DOHH2 (cell line): ENCODE measurements at regions not wholly inside any gene's neighbourhood (a gene's known extent, or its start where the extent isn't known, plus 50 kb on each side); places are given as distances from the start of the nearest gene placed in this dataset.

Source experiments
- H3F3A ChIP-seq: fragments of 200-600 bp; sonication (generic), shearing (Covaris generic); 2 replicates; pipeline ENCODE4 v1.6.0; 2016; ENCODE audit warnings: antibody characterized with exemption, mild to moderate bottlenecking; ENCODE audit not compliant: control insufficient read depth, insufficient read depth
- H3K27ac ChIP-seq: fragments of 200-600 bp; sonication (generic); 2 replicates; pipeline ENCODE4 v1.5.1; 2014; ENCODE audit warnings: low read depth, mild to moderate bottlenecking, low read length, moderate library complexity
- H3K27me3 ChIP-seq: fragments of 200-600 bp; sonication (generic); 2 replicates; pipeline ENCODE4 v1.6.1; 2014; ENCODE audit warnings: mild to moderate bottlenecking, low read length, mixed read lengths; ENCODE audit not compliant: control insufficient read depth
- H3K36me3 ChIP-seq: fragments of 200-600 bp; sonication (generic); 2 replicates; pipeline ENCODE4 v1.6.1; 2014; ENCODE audit warnings: mild to moderate bottlenecking, low read length, moderate library complexity, mixed read lengths; ENCODE audit not compliant: control insufficient read depth
- H3K4me1 ChIP-seq: fragments of 200-600 bp; sonication (generic); 2 replicates; pipeline ENCODE4 v1.6.1; 2014; ENCODE audit warnings: mild to moderate bottlenecking, low read length, mixed read lengths; ENCODE audit not compliant: control insufficient read depth
- H3K4me2 ChIP-seq: fragments of 200-600 bp; sonication (generic); 2 replicates; pipeline ENCODE4 v1.6.0; 2014; ENCODE audit warnings: mild to moderate bottlenecking, low read length, moderate library complexity
- H3K4me3 ChIP-seq: fragments of 200-600 bp; sonication (generic); 2 replicates; pipeline ENCODE4 v1.5.1; 2014; ENCODE audit warnings: mild to moderate bottlenecking, low read length, mixed read lengths
- H3K79me2 ChIP-seq: fragments of 200-600 bp; sonication (generic); 2 replicates; pipeline ENCODE4 v1.6.1; 2014; ENCODE audit warnings: mild to moderate bottlenecking, low read length, mixed read lengths; ENCODE audit not compliant: control insufficient read depth
- H3K9me2 ChIP-seq: fragments of 200-600 bp; sonication (generic); replicated peaks from 2 replicates; pipeline ENCODE4 v1.6.1; 2014; ENCODE audit warnings: mild to moderate bottlenecking, low read length, mixed read lengths; ENCODE audit not compliant: control insufficient read depth
- H3K9me3 ChIP-seq: fragments of 200-600 bp; sonication (generic); 2 replicates; pipeline ENCODE4 v1.6.1; 2014; ENCODE audit warnings: antibody characterized with exemption, low read length, mixed read lengths; ENCODE audit not compliant: control insufficient read depth, insufficient read depth
- H4K20me1 ChIP-seq: fragments of 200-600 bp; sonication (generic); 2 replicates; pipeline ENCODE4 v1.6.0; 2014; ENCODE audit warnings: low read depth, mild to moderate bottlenecking, antibody characterized with exemption, low read length, moderate library complexity; ENCODE audit not compliant: control insufficient read depth, insufficient read depth
- EZH2phosphoT487 ChIP-seq: fragments of 200-600 bp; sonication (generic); IDR thresholded peaks from 2 replicates; pipeline ENCODE4 v1.6.1; 2017; ENCODE audit warnings: borderline replicate concordance, mild to moderate bottlenecking, antibody characterized with exemption, low read length, moderate library complexity, mixed read lengths
- TF ChIP-seq, protein P1 (sequence below): fragments of 200-600 bp; sonication (generic); IDR thresholded peaks from one replicate; pipeline ENCODE4 v1.5.1; 2014; ENCODE audit warnings: antibody characterized with exemption, mild to moderate bottlenecking, low read depth, low read length; ENCODE audit not compliant: poor library complexity, severe bottlenecking

DNA sequence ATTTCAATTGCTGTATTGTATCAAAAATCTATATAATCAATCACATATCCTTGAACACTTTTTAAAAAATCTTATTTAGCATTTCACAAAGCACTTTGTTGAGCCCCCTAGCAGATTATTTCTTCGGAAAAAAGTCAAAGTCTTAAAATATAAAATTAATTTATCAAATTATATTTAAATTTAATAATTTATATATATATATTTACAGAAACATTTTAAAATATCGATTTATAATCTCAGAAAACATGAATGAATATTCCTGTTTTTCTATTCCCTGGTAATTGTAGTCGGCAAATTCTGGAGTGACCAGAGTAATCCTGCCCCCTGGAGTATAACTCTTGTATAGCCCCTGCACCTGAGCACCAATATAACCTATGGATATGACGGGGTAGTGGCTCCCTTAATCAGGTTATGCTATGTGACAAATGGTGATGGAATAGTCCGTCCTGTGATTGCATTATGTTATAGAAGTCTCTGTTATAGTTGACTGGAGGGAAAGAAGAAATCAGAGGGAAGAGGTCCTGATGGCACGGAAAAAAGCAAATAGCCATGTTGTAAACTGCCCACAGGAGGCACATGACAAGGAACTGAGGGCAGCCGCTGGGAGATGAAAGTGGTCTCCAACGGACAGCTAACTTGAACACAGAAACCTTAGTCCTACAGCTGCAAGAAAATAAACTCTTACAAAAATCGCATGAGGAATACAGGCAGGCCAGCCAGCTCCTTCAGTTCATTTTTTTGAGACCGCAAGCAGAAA, 1092.3 kb downstream of the ARAP2 start:
- TF ChIP-seq, protein P1, sequence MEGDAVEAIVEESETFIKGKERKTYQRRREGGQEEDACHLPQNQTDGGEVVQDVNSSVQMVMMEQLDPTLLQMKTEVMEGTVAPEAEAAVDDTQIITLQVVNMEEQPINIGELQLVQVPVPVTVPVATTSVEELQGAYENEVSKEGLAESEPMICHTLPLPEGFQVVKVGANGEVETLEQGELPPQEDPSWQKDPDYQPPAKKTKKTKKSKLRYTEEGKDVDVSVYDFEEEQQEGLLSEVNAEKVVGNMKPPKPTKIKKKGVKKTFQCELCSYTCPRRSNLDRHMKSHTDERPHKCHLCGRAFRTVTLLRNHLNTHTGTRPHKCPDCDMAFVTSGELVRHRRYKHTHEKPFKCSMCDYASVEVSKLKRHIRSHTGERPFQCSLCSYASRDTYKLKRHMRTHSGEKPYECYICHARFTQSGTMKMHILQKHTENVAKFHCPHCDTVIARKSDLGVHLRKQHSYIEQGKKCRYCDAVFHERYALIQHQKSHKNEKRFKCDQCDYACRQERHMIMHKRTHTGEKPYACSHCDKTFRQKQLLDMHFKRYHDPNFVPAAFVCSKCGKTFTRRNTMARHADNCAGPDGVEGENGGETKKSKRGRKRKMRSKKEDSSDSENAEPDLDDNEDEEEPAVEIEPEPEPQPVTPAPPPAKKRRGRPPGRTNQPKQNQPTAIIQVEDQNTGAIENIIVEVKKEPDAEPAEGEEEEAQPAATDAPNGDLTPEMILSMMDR = no peak
- TF ChIP-seq EZH2phosphoT487 = no peak

DNA sequence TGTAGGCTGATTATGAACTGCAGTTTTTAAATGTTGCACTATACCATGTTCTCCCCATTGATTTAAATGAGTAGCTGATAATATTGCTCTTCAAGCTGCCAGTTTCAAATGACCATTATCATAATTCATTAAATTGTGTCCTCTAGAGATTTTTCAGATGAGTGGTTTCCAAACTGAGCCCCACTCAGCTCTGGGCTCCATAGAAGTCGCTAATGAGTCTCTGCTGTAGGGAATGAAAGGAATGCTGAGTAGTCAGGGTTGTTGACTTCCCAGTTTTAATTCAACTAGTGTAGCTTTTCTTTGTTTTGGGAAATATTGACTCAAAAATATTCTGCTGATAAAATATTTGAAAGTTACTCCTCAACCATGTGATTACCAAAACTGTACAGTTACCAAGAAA, 1081.1 kb downstream of the ARAP2 start:
- Histone ChIP-seq H3K9me2 (no peaks in the 10 kb centered on the region), H3K79me2 (no peaks in the 10 kb centered on the region), H3K4me2 (no peak overlapping the region), H3F3A (no peaks in the 10 kb centered on the region), H4K20me1 (no peaks in the 10 kb centered on the region), H3K27ac (no peak overlapping the region), H3K27me3 (no peaks in the 10 kb centered on the region), H3K9me3 (no peaks in the 10 kb centered on the region), H3K36me3 (no peaks in the 10 kb centered on the region), H3K4me1 (no peaks in the 10 kb centered on the region), H3K4me3 (no peak overlapping the region)
- TF ChIP-seq EZH2phosphoT487 = no peak
- TF ChIP-seq, protein P1 = no peak

More for the DNA sequence above, 1092.3 kb downstream of the ARAP2 start:
- Histone ChIP-seq H3K4me2 (no peak overlapping the region), H3K27ac (no peak overlapping the region), H3K9me2 (no peaks in the 10 kb centered on the region), H4K20me1 (no peaks in the 10 kb centered on the region), H3K79me2 (no peaks in the 10 kb centered on the region), H3F3A (no peaks in the 10 kb centered on the region), H3K27me3 (no peaks in the 10 kb centered on the region), H3K4me1 (no peaks in the 10 kb centered on the region), H3K4me3 (no peak overlapping the region), H3K9me3 (no peaks in the 10 kb centered on the region), H3K36me3 (no peaks in the 10 kb centered on the region)

DNA sequence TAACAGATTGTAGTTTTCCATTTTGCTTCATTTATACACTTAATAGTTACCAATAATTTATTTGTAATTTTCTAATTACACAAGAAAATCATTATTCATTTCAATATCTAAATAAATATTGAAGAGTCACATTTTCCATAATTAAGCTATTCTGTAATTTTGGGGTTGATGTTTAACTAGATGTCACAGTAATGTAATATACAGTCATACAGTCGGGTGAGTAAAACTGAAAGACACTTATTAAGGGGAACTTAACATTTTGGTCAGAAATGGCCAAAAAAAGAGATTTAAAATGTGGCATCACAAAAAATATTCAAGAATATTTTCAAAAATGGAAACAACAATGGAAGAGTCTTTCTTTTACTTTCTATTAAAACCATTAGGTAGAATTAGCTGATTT, 1080.3 kb downstream of the ARAP2 start:
- Histone ChIP-seq H3K36me3 (no peaks in the 10 kb centered on the region), H3K27me3 (no peaks in the 10 kb centered on the region), H3K9me2 (no peaks in the 10 kb centered on the region), H3K4me2 (no peak overlapping the region), H3K4me3 (no peak overlapping the region), H3K4me1 (no peaks in the 10 kb centered on the region), H3K9me3 (no peaks in the 10 kb centered on the region), H4K20me1 (no peaks in the 10 kb centered on the region), H3K27ac (no peak overlapping the region), H3K79me2 (no peaks in the 10 kb centered on the region), H3F3A (no peaks in the 10 kb centered on the region)
- TF ChIP-seq, protein P1 = no peak
- TF ChIP-seq EZH2phosphoT487 = no peak
